ENCODE measurements at regions not wholly inside any gene's neighbourhood (a gene's known extent, or its start where the extent isn't known, plus 50 kb on each side); places are given as distances from the start of the nearest gene placed in this dataset.

- Histone ChIP-seq H3K27ac (ENCODE audit: low read depth, low read length) (no peak overlapping the region), H3K36me3 (ENCODE audit: low read length) (no peaks in the 10 kb centered on the region), H2AFZ (ENCODE audit: low read depth, low read length, severe bottlenecking) (no peak overlapping the region), H3F3A (ENCODE audit: insufficient read depth) (no peaks in the 10 kb centered on the region), H3K9me3 (ENCODE audit: insufficient read depth, low read length) (0 out of 2 replicates have a peak, but pooled peaks cover 9% of the 10 kb centered on the region), H4K20me1 (ENCODE audit: low read depth, low read length) (no peaks in the 10 kb centered on the region), H3K9me2 (replicated peaks; ENCODE audit: insufficient read depth, low read length) (no peaks in the 10 kb centered on the region), H3K4me2 (ENCODE audit: low read depth, low read length, poor library complexity, severe bottlenecking) (no peak overlapping the region), H3K9ac (ENCODE audit: low read length) (no peak overlapping the region), H3K4me3 (ENCODE audit: insufficient read depth, low read length, poor library complexity, severe bottlenecking) (no peak overlapping the region), H3K79me2 (ENCODE audit: insufficient read depth, low read length) (no peaks in the 10 kb centered on the region), H3K27me3 (ENCODE audit: low read length) (no peaks in the 10 kb centered on the region)
- TF ChIP-seq EZH2phosphoT487 (conservative IDR thresholded peaks at IDR 0.05; ENCODE audit: low read length) (no peak), CTCF (IDR thresholded peaks at IDR 0.05; ENCODE audit: insufficient read depth, low read length, poor library complexity, severe bottlenecking) (no peak)
Observed at GRCh38 chr18:54086046-54086802, 138.2 kb downstream of the MBD2 start.

GRCh38 chr18:54080858-54081257 is 143.6 kb downstream of the MBD2 start:
- no peak overlapping the region for H3K4me2 ChIP-seq (ENCODE audit: low read depth, low read length, poor library complexity, severe bottlenecking)
- 0 out of 2 replicates have a peak, but pooled peaks cover 9% of the 10 kb centered on the region for H3K9me3 ChIP-seq (ENCODE audit: insufficient read depth, low read length)
- H3K36me3 ChIP-seq (ENCODE audit: low read length) = no peaks in the 10 kb centered on the region
- no peak overlapping the region for H3K27ac ChIP-seq (ENCODE audit: low read depth, low read length)
- H3K9me2 ChIP-seq (replicated peaks; ENCODE audit: insufficient read depth, low read length) = no peaks in the 10 kb centered on the region
- H3K79me2 ChIP-seq (ENCODE audit: insufficient read depth, low read length) = no peaks in the 10 kb centered on the region
- H4K20me1 ChIP-seq (ENCODE audit: low read depth, low read length) = no peaks in the 10 kb centered on the region
- H3F3A ChIP-seq (ENCODE audit: insufficient read depth) = no peaks in the 10 kb centered on the region
- no peak overlapping the region for H2AFZ ChIP-seq (ENCODE audit: low read depth, low read length, severe bottlenecking)
- no peaks in the 10 kb centered on the region for H3K27me3 ChIP-seq (ENCODE audit: low read length)
- no peak for TF ChIP-seq CTCF (IDR thresholded peaks at IDR 0.05; ENCODE audit: insufficient read depth, low read length, poor library complexity, severe bottlenecking)
- no peak for TF ChIP-seq EZH2phosphoT487 (conservative IDR thresholded peaks at IDR 0.05; ENCODE audit: low read length)
- no peak overlapping the region for H3K4me3 ChIP-seq (ENCODE audit: insufficient read depth, low read length, poor library complexity, severe bottlenecking)
- no peak overlapping the region for H3K9ac ChIP-seq (ENCODE audit: low read length)

DNA sequence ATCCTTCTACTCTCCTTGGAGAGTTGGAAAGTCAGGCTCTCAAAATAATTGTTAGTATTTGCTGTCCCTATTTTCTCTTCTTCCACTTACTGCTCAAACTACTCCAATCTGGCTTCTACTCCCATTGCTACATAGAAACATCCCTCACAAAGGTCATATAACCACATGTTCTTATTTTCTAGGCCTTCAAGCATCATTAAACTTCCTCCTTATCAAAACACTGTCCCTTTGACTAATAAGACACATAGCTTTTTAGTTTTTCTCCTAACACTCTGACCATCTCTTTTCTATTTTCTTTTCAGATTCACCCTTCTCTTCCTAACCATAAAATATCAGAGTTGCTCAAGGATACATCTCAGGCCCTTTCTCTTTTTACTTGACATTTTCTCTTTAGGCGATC is 148.3 kb downstream of the MBD2 start:
- no peaks in the 10 kb centered on the region for H3K9me2 ChIP-seq (replicated peaks; ENCODE audit: insufficient read depth, low read length)
- no peak overlapping the region for H2AFZ ChIP-seq (ENCODE audit: low read depth, low read length, severe bottlenecking)
- no peaks in the 10 kb centered on the region for H3K79me2 ChIP-seq (ENCODE audit: insufficient read depth, low read length)
- no peak overlapping the region for H3K27ac ChIP-seq (ENCODE audit: low read depth, low read length)
- H3F3A ChIP-seq (ENCODE audit: insufficient read depth) = no peaks in the 10 kb centered on the region
- H3K9ac ChIP-seq (ENCODE audit: low read length) = no peak overlapping the region
- no peaks in the 10 kb centered on the region for H4K20me1 ChIP-seq (ENCODE audit: low read depth, low read length)
- no peaks in the 10 kb centered on the region for H3K36me3 ChIP-seq (ENCODE audit: low read length)
- H3K4me2 ChIP-seq (ENCODE audit: low read depth, low read length, poor library complexity, severe bottlenecking) = no peak overlapping the region
- TF ChIP-seq CTCF (IDR thresholded peaks at IDR 0.05; ENCODE audit: insufficient read depth, low read length, poor library complexity, severe bottlenecking) (no peak), EZH2phosphoT487 (conservative IDR thresholded peaks at IDR 0.05; ENCODE audit: low read length) (no peak)
- no peak overlapping the region for H3K4me3 ChIP-seq (ENCODE audit: insufficient read depth, low read length, poor library complexity, severe bottlenecking)
- no peaks in the 10 kb centered on the region for H3K27me3 ChIP-seq (ENCODE audit: low read length)
- no peaks in the 10 kb centered on the region for H3K9me3 ChIP-seq (ENCODE audit: insufficient read depth, low read length)

Measured in SU-DHL-6 (cell line).